ENCODE measurements at regions not wholly inside any gene's neighbourhood (a gene's known extent, or its start where the extent isn't known, plus 50 kb on each side); places are given as distances from the start of the nearest gene placed in this dataset.

DNA sequence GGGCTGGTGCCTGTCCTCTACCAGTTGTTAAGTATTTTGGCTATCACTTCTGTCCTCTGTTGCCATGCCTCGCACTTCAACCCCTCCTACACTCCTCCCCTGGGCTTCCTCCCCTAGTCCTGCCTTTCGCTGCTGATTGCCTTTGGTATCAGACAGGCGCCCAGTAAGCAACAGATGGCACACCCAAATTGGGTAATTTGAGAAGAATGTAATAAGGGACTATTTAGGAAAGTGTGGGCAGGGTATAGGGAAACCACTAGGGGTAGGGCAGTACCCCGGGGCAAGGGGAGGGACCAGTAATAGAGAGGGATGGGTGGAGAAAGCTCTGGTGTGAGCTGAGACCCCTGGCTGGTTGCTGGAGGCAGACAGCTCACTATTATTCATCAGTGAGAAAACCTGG is 172.7 kb upstream of the USP9X start:
- CTCF ChIA-PET, result interaction anchor here (1.0 kb wide), 1 partner anchor 261 kb away, joined by 3 read pairs; no protein-coding TSS in a partner anchor
- Histone ChIP-seq H3K36me3 (replicated peaks in 1 of 2; ENCODE audit: control insufficient read depth in 1 of 2, insufficient read depth in 2 of 2, low read length in 1 of 2) (no peaks in the 10 kb centered on the region), H3K27ac (ENCODE audit: low read depth in 2 of 2, low read length in 1 of 2) (no peak overlapping the region), H3K4me3 (ENCODE audit: low read depth in 2 of 2, low read length in 1 of 2) (no peak overlapping the region), H4K20me1 (ENCODE audit: insufficient read depth) (no peaks in the 10 kb centered on the region), H3K4me2 (no peak overlapping the region), H3K4me1 (ENCODE audit: control insufficient read depth in 1 of 2, insufficient read depth in 2 of 2, low read depth in 1 of 2, low read length in 1 of 2) (no peaks in the 10 kb centered on the region), H3K27me3 (ENCODE audit: insufficient read depth) (no peaks in the 10 kb centered on the region), H2AFZ (ENCODE audit: low read depth) (no peak overlapping the region), H3K9me3 (no peaks in the 10 kb centered on the region), H3F3A (replicated peaks; ENCODE audit: insufficient read depth) (peaks cover 22% of the 10 kb centered on the region), H3K9ac (no peak overlapping the region), H3K9me2 (no peaks in the 10 kb centered on the region), H3K79me2 (ENCODE audit: insufficient read depth) (no peaks in the 10 kb centered on the region)
- WGBS (ENCODE audit: low lambda C conversion rate), result 41% methylated on average over 4 of the region's 4 CpGs
- TF ChIP-seq EZH2phosphoT487 (IDR thresholded peaks at IDR 0.05; ENCODE audit: borderline replicate concordance, low read depth), result no peak
- TF ChIP-seq, protein P1, sequence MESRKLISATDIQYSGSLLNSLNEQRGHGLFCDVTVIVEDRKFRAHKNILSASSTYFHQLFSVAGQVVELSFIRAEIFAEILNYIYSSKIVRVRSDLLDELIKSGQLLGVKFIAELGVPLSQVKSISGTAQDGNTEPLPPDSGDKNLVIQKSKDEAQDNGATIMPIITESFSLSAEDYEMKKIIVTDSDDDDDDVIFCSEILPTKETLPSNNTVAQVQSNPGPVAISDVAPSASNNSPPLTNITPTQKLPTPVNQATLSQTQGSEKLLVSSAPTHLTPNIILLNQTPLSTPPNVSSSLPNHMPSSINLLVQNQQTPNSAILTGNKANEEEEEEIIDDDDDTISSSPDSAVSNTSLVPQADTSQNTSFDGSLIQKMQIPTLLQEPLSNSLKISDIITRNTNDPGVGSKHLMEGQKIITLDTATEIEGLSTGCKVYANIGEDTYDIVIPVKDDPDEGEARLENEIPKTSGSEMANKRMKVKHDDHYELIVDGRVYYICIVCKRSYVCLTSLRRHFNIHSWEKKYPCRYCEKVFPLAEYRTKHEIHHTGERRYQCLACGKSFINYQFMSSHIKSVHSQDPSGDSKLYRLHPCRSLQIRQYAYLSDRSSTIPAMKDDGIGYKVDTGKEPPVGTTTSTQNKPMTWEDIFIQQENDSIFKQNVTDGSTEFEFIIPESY (IDR thresholded peaks at IDR 0.05; ENCODE audit: borderline replicate concordance, low read depth), result no peak
- TF ChIP-seq MEF2A (IDR thresholded peaks at IDR 0.05; ENCODE audit: borderline replicate concordance, low read depth), result no peak
- no peak for TF ChIP-seq ELF1 (IDR thresholded peaks at IDR 0.05)
- DNase-seq, result no peak
- POLR2A ChIA-PET, result no interaction called here

DNA sequence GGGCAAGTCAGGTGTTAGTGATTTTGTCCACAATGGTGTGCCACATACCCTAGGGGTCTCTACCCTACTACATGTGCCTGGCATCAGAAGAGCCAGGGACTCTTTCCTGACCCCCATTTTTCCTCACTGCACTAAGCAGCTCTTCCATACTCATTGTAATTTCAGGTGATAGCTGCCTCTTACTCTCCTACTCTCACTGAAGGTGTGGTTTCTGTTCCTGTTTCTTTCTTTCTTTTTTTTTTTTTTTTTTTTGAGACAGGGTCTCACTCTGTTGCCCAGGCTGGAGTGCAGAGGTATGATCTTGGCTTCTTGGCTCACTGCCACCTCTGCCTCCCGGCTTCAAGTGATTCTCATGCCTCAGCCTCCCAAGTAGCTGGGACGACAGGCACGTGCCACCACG is 164.9 kb upstream of the USP9X start:
- CTCF ChIA-PET, result interaction anchor here (2.1 kb wide), 1 partner anchor 43 kb away, joined by 5 read pairs; no protein-coding TSS in a partner anchor
- DNase-seq, result no peak
- peaks cover 8% of the 10 kb centered on the region; the same call in 1 of the 2 replicates for H3K9me3 ChIP-seq

More for the DNA sequence above, 164.9 kb upstream of the USP9X start:
- Histone ChIP-seq H2AFZ (ENCODE audit: low read depth) (no peak overlapping the region), H3K4me2 (no peak overlapping the region), H3K79me2 (ENCODE audit: insufficient read depth) (no peaks in the 10 kb centered on the region), H3K4me1 (ENCODE audit: control insufficient read depth in 1 of 2, insufficient read depth in 2 of 2, low read depth in 1 of 2, low read length in 1 of 2) (no peaks in the 10 kb centered on the region), H3K27ac (ENCODE audit: low read depth in 2 of 2, low read length in 1 of 2) (no peak overlapping the region), H4K20me1 (ENCODE audit: insufficient read depth) (no peaks in the 10 kb centered on the region), H3K36me3 (replicated peaks in 1 of 2; ENCODE audit: control insufficient read depth in 1 of 2, insufficient read depth in 2 of 2, low read length in 1 of 2) (no peaks in the 10 kb centered on the region), H3K9ac (no peak overlapping the region), H3K27me3 (ENCODE audit: insufficient read depth) (no peaks in the 10 kb centered on the region), H3K9me2 (no peaks in the 10 kb centered on the region), H3K4me3 (ENCODE audit: low read depth in 2 of 2, low read length in 1 of 2) (no peak overlapping the region), H3F3A (replicated peaks; ENCODE audit: insufficient read depth) (no peaks in the 10 kb centered on the region)
- TF ChIP-seq NRF1 (IDR thresholded peaks at IDR 0.05; ENCODE audit: low read depth, low read length) (no peak), TAF1 (IDR thresholded peaks at IDR 0.05; ENCODE audit: borderline replicate concordance, low read depth, low read length) (no peak), EP300 (IDR thresholded peaks at IDR 0.05; ENCODE audit: borderline replicate concordance in 1 of 2, low read depth in 1 of 2, low read length in 1 of 2) (no peak), SMC3 (IDR thresholded peaks at IDR 0.05; ENCODE audit: low read depth, low read length) (no peak), POLR2AphosphoS5 (IDR thresholded peaks at IDR 0.05; ENCODE audit: low read depth, low read length) (no peak), RAD21 (IDR thresholded peaks at IDR 0.05; ENCODE audit: low read length) (no peak), ELF1 (IDR thresholded peaks at IDR 0.05) (no peak)
- TF ChIP-seq, protein P1 (IDR thresholded peaks at IDR 0.05; ENCODE audit: borderline replicate concordance, low read depth), result no peak
- TF ChIP-seq, protein P2, sequence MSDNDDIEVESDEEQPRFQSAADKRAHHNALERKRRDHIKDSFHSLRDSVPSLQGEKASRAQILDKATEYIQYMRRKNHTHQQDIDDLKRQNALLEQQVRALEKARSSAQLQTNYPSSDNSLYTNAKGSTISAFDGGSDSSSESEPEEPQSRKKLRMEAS (IDR thresholded peaks at IDR 0.05; ENCODE audit: low read depth), result no peak
- TF ChIP-seq, protein P3, sequence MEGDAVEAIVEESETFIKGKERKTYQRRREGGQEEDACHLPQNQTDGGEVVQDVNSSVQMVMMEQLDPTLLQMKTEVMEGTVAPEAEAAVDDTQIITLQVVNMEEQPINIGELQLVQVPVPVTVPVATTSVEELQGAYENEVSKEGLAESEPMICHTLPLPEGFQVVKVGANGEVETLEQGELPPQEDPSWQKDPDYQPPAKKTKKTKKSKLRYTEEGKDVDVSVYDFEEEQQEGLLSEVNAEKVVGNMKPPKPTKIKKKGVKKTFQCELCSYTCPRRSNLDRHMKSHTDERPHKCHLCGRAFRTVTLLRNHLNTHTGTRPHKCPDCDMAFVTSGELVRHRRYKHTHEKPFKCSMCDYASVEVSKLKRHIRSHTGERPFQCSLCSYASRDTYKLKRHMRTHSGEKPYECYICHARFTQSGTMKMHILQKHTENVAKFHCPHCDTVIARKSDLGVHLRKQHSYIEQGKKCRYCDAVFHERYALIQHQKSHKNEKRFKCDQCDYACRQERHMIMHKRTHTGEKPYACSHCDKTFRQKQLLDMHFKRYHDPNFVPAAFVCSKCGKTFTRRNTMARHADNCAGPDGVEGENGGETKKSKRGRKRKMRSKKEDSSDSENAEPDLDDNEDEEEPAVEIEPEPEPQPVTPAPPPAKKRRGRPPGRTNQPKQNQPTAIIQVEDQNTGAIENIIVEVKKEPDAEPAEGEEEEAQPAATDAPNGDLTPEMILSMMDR (IDR thresholded peaks at IDR 0.05), result no peak
- POLR2A ChIA-PET, result interaction anchor here (0.6 kb wide), 1 partner anchor 137 kb away, joined by 3 read pairs; no protein-coding TSS in a partner anchor
- WGBS (ENCODE audit: low lambda C conversion rate), result 33% methylated on average over 4 of the region's 4 CpGs
